ENCODE measurements at regions not wholly inside any gene's neighbourhood (a gene's known extent, or its start where the extent isn't known, plus 50 kb on each side); places are given as distances from the start of the nearest gene placed in this dataset.

DNA sequence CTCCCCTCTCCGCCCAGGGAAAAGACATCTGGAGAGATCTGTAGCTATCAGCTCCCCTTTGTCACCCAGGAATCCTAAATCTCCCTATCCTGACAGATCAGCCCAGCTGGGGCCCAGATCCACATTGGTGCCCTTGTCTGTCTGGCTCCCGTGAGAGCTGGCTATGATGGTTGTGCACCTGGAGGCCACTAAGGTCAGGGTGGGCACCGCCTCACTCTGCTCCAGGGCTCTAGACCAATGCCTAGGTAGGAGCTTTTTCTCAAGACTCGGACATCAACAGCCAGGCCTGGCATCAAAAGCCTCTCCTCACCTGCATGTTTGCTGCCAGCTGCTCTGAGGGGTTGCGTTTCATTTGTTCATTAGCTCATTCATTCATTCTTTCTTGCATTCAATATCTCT is 142.7 kb downstream of the SMAD6 start:
- H3K27ac ChIP-seq = no peak overlapping the region
- TF ChIP-seq, protein P1, sequence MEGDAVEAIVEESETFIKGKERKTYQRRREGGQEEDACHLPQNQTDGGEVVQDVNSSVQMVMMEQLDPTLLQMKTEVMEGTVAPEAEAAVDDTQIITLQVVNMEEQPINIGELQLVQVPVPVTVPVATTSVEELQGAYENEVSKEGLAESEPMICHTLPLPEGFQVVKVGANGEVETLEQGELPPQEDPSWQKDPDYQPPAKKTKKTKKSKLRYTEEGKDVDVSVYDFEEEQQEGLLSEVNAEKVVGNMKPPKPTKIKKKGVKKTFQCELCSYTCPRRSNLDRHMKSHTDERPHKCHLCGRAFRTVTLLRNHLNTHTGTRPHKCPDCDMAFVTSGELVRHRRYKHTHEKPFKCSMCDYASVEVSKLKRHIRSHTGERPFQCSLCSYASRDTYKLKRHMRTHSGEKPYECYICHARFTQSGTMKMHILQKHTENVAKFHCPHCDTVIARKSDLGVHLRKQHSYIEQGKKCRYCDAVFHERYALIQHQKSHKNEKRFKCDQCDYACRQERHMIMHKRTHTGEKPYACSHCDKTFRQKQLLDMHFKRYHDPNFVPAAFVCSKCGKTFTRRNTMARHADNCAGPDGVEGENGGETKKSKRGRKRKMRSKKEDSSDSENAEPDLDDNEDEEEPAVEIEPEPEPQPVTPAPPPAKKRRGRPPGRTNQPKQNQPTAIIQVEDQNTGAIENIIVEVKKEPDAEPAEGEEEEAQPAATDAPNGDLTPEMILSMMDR (conservative IDR thresholded peaks at IDR 0.05) = no peak

DNA sequence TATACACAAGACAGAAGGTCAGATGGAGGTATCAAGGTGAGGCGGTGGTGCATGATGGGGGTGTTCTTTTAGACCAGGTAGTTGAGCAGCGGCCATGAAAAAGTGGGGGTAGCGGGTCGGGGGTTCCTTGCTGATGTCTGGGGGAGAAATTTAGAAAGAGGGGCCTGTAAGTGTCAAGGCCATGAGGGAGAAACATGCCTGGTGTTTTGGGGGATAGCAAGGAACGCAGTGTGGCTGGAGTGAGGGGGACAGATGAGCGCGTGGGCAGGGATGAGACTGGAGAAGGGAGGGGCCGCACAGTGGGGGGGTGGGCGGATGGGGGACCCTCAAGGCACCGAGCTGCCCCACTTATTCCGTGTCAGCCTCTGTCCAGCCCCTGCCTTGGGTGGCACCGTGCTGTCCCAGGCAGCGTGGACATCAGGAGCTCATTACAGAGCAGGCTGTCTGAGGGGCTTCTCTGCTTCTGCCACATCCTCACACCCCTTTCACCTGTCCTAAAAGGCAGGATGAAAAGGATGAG is 143.3 kb downstream of the SMAD6 start:
- TF ChIP-seq, protein P1 (conservative IDR thresholded peaks at IDR 0.05) = no peak
- H3K27ac ChIP-seq = no peak overlapping the region

DNA sequence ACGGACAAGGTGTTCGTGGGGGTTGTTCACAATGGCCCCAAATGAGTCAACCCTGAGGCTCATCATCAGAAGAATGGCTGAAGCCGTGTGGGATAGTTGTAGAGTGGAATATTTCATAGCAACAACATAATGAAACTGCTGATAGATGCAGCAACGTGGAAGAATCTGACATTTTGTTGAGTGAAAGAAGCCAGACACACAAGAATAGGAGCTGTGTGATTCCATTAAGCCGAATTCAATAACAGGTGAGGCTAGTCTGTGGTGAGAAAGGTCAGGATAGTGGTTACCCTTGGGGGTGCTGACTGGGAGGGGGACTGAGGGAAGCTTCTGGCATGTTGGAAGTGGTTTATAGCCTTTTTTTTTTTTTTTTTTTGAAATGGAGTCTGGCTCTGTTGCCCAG is 144.0 kb downstream of the SMAD6 start:
- TF ChIP-seq, protein P1 (conservative IDR thresholded peaks at IDR 0.05) = no peak
- no peak overlapping the region for H3K27ac ChIP-seq

DNA sequence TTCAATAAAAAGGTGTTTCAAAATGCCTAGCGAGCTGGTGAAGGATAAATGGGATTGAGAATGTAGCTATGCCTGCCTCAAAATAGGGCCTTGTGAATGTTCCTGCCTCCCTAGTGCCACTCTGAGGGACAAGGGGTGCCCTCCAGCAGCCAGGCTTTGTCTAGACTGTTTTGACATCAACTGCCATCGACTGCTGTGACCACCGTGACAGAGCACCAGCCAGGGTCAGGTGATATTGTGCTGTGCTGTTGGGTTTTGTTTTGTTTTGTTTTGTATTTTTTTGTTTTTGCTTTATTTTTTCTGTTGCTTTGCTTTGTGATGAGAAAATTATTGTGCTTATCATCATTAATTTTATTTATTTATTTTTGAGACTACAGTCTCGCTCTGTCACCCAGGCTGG is 144.8 kb downstream of the SMAD6 start:
- no peak overlapping the region for H3K27ac ChIP-seq
- TF ChIP-seq, protein P1 (conservative IDR thresholded peaks at IDR 0.05) = no peak

DNA sequence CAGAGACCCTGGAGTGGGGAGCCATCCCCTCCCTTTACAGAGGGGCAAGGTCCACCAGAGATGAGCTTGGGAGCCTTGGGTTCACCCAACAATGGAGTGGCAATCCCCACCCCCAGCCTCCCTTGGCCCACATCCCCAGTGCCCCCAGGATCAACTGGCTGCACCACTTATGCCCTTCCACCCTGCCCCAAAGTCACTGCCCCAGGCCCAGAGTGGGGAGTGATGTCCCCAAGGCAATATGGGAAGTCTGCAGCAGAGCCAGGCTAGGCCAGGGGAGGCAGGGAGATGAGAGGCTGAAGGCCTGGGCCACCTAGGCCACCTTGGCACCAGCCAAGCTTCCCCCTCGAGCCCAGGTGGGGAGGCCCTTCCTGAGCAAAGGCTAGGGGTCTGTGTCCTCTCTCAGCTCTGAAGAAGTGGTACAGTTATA is 145.5 kb downstream of the SMAD6 start:
- H3K27ac ChIP-seq = no peak overlapping the region
- TF ChIP-seq, protein P1 (conservative IDR thresholded peaks at IDR 0.05) = no peak

- H3K27ac ChIP-seq = no peak overlapping the region
- TF ChIP-seq, protein P1 (conservative IDR thresholded peaks at IDR 0.05) = no peak
These were observed 146.1 kb downstream of the SMAD6 start for GRCh38 chr15:66848116-66848515.

DNA sequence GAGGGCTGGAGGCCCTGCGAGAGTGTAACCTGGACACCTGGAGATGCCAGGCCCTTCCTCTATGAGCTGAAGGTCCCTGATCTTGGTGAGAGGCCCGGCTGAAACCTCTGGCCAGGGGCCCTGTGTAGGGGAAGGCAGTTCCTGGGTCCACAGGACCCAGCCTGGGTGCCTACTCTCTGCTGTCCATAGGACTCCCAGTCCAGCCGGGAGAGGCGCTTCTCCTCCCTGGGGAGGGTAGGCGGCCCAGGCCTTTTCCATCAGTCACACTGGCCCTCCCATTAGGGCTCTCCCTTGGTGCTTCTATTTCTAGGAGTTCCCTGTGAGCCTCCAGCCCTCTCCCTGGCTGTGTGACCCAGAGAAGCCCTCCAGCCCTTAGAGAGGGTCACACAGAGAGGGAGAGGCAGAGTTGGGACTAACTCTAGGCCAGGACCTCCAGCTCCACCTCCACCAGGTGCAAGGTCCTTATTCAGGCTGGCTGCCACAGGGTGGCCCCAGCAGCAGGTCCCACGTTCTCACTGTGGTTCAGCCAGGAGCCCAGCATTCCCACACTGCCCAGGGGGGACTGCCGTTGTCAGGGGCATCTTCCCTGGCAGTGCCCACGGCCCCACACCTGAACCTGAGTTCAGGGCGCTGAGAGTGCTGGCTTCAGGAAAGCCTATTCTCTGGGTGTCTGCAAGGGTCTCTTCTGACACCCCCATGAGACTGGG is 146.8 kb downstream of the SMAD6 start:
- no peak overlapping the region for H3K27ac ChIP-seq

More for the DNA sequence above, 146.8 kb downstream of the SMAD6 start:
- TF ChIP-seq, protein P1 (conservative IDR thresholded peaks at IDR 0.05) = no peak
